Activated CD8-positive, alpha-beta T cell treated with anti-CD3 and anti-CD28 coated beads for 36 hours (primary cell): ENCODE measurements at regions not wholly inside any gene's neighbourhood (a gene's known extent, or its start where the extent isn't known, plus 50 kb on each side); places are given as distances from the start of the nearest gene placed in this dataset.

ENCODE experiments used
- ATAC-seq: fragments of 200-7000 bp; cut with Tn5 transposase; one replicate; pipeline ENCODE4 v1.10.0; 2021; ENCODE audit warnings: mild to moderate bottlenecking, moderate library complexity
- CTCF ChIA-PET: fragments of 350-600 bp; sonication (Branson Sonifier 250); formaldehyde crosslinking; loops from one replicate; lab custom pipeline; 2021; ENCODE audit warnings: antibody characterized with exemption; lab: Charles Lee
- POLR2A ChIA-PET: fragments of 350-600 bp; sonication (Branson Sonifier 250); formaldehyde crosslinking; loops from one replicate; lab custom pipeline; 2021; ENCODE audit warnings: antibody characterized with exemption; lab: Charles Lee
- DNase-seq: peaks from one replicate; pipeline ENCODE4 v3.0.0-alpha.2; 2020
- H3K27ac Mint-ChIP-seq: one replicate; pipeline ENCODE4 v1.8.0; 2021; ENCODE audit warnings: mild to moderate bottlenecking, mixed read lengths
- H3K27me3 Mint-ChIP-seq: one replicate; pipeline ENCODE4 v1.8.0; 2021; ENCODE audit warnings: mixed read lengths
- H3K36me3 Mint-ChIP-seq: one replicate; pipeline ENCODE4 v1.8.0; 2021; ENCODE audit warnings: low read depth, mixed read lengths
- H3K4me1 Mint-ChIP-seq: one replicate; pipeline ENCODE4 v1.8.0; 2021; ENCODE audit warnings: low read depth, mixed read lengths
- H3K4me3 Mint-ChIP-seq: one replicate; pipeline ENCODE4 v1.8.0; 2021; ENCODE audit warnings: mild to moderate bottlenecking, moderate library complexity, mixed read lengths
- H3K9me3 Mint-ChIP-seq: one replicate; pipeline ENCODE4 v1.8.0; 2021; ENCODE audit warnings: mixed read lengths
- CTCF ChIP-seq: fragments of 200-600 bp; IDR thresholded peaks from one replicate; pipeline ENCODE4 v1.8.0; 2022; ENCODE audit warnings: antibody characterized with exemption, mild to moderate bottlenecking
- intact Hi-C: fragments of 100-400 bp; cut with micrococcal nuclease; formaldehyde crosslinking; loops from one replicate; pipeline ENCODE4 v1.10.0; 2022

- no peak for ATAC-seq
- no peak for DNase-seq
- no peak overlapping the region for H3K27ac Mint-ChIP-seq
- peaks cover 4% of the 10 kb centered on the region for H3K27me3 Mint-ChIP-seq
- H3K4me1 Mint-ChIP-seq = peaks cover 4% of the 10 kb centered on the region
- TF ChIP-seq CTCF = no peak
- ChIA-PET CTCF (interaction anchor here (0.6 kb wide), 1 partner anchor 820 kb away, joined by 3 read pairs; no protein-coding TSS in a partner anchor), POLR2A (no interaction called here)
- intact Hi-C loops = no loop called here
- H3K4me3 Mint-ChIP-seq = no peak overlapping the region
- no peaks in the 10 kb centered on the region for H3K9me3 Mint-ChIP-seq
- no peaks in the 10 kb centered on the region for H3K36me3 Mint-ChIP-seq
These were observed 94.5 kb downstream of the TMX1 start for GRCh38 chr14:51334566-51334965.

GRCh38 chr14:51335531-51335930 is 95.5 kb downstream of the TMX1 start:
- POLR2A ChIA-PET = no interaction called here

GRCh38 chr14:51335961-51336723 is 96.1 kb downstream of the TMX1 start:
- ATAC-seq (no peak), DNase-seq (no peak)
- no peaks in the 10 kb centered on the region for H3K36me3 Mint-ChIP-seq
- H3K27me3 Mint-ChIP-seq = peaks cover 4% of the 10 kb centered on the region
- no peaks in the 10 kb centered on the region for H3K9me3 Mint-ChIP-seq
- H3K4me3 Mint-ChIP-seq = no peak overlapping the region
- intact Hi-C loops = no loop called here
- POLR2A ChIA-PET = no interaction called here
- no peak for TF ChIP-seq CTCF
- H3K4me1 Mint-ChIP-seq = peaks cover 4% of the 10 kb centered on the region
- H3K27ac Mint-ChIP-seq = no peak overlapping the region
- CTCF ChIA-PET = no interaction called here

More at GRCh38 chr14:51335531-51335930, 95.5 kb downstream of the TMX1 start:
- DNase-seq = no peak
- Mint-ChIP-seq H3K27ac (no peak overlapping the region), H3K36me3 (no peaks in the 10 kb centered on the region), H3K4me3 (no peak overlapping the region), H3K9me3 (no peaks in the 10 kb centered on the region), H3K4me1 (peaks cover 4% of the 10 kb centered on the region), H3K27me3 (peaks cover 4% of the 10 kb centered on the region)
- intact Hi-C loops = no loop called here
- no peak for ATAC-seq
- CTCF ChIA-PET = no interaction called here
- TF ChIP-seq CTCF = no peak

GRCh38 chr14:51336734-51337133 is 96.7 kb downstream of the TMX1 start:
- H3K36me3 Mint-ChIP-seq = no peaks in the 10 kb centered on the region
- no peaks in the 10 kb centered on the region for H3K9me3 Mint-ChIP-seq
- H3K27ac Mint-ChIP-seq = no peak overlapping the region
- H3K4me3 Mint-ChIP-seq = no peak overlapping the region
- no peak for TF ChIP-seq CTCF
- no peak for DNase-seq
- CTCF ChIA-PET = no interaction called here
- peaks cover 4% of the 10 kb centered on the region for H3K4me1 Mint-ChIP-seq
- ATAC-seq = no peak
- POLR2A ChIA-PET = no interaction called here
- intact Hi-C loops = no loop called here
- peaks cover 4% of the 10 kb centered on the region for H3K27me3 Mint-ChIP-seq

GRCh38 chr14:51337520-51337919 is 97.5 kb downstream of the TMX1 start:
- Mint-ChIP-seq H3K4me1 (no peaks in the 10 kb centered on the region), H3K27ac (no peak overlapping the region), H3K36me3 (no peaks in the 10 kb centered on the region), H3K27me3 (peaks cover 2% of the 10 kb centered on the region), H3K9me3 (no peaks in the 10 kb centered on the region), H3K4me3 (no peak overlapping the region)
- ChIA-PET POLR2A (no interaction called here), CTCF (no interaction called here)
- no peak for TF ChIP-seq CTCF
- intact Hi-C loops = no loop called here
- DNase-seq (no peak), ATAC-seq (no peak)
